ENCODE measurements at regions not wholly inside any gene's neighbourhood (a gene's known extent, or its start where the extent isn't known, plus 50 kb on each side); places are given as distances from the start of the nearest gene placed in this dataset.
"Not testable (repeated sequence)": the region's sequence is repeated elsewhere in the genome, so short reads cannot be mapped to it uniquely, and the experiment has no call there.

DNA sequence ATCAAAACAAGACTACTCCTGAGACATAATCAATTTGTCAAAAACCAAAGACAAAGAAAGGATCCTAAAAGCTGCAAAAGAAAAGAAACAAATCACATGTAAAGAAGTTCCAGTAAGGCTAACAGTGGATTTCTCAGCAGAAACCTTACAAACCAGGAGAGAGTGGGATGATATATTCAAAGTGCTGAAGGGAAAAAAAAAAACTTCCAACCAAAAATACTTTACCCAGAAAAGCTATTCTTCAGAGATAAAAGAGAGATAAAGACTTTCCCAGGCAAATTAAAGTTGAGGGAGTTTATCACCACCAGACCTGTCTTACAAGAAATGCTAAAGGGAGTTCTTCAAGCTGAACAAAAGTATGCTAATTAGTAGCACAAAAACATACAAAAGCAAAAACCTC, 91.9 kb upstream of the PPP2R5C start:
- Mint-ChIP-seq H3K27me3 (ENCODE audit: unreplicated experiment) (peaks cover 2% of the 10 kb centered on the region), H3K4me1 (ENCODE audit: unreplicated experiment) (no peaks in the 10 kb centered on the region), H3K9me3 (ENCODE audit: unreplicated experiment) (no peaks in the 10 kb centered on the region)

DNA sequence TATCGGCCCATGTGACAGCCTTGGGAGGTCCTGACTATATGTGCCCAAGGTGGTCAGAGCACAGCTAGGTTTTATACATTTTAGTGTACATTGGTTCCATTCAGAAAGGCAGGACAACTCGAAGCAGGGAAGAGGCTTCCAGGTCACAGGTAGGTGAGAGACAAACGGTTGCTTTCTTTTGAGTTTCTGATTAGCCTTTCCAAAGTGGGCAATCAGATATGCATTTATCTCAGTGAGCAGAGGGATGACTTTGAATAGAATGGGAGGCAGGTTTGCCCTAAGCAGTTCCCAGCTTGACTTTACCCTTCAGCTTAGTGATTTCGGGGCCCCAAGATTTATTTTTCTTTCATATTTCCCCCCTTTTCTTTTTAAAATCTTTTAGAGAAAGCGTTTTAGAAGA, 87.6 kb upstream of the PPP2R5C start:
- no peaks in the 10 kb centered on the region for H3K4me1 Mint-ChIP-seq (ENCODE audit: unreplicated experiment)
- peaks cover 2% of the 10 kb centered on the region for H3K27me3 Mint-ChIP-seq (ENCODE audit: unreplicated experiment)
- H3K27ac Mint-ChIP-seq (ENCODE audit: unreplicated experiment), result no peak overlapping the region
- no peak overlapping the region for H3K4me3 Mint-ChIP-seq (ENCODE audit: unreplicated experiment)
- H3K36me3 Mint-ChIP-seq (ENCODE audit: low read depth, unreplicated experiment), result no peaks in the 10 kb centered on the region
- DNase-seq (ENCODE audit: low spot score), result no peak
- TF ChIP-seq, protein P1, sequence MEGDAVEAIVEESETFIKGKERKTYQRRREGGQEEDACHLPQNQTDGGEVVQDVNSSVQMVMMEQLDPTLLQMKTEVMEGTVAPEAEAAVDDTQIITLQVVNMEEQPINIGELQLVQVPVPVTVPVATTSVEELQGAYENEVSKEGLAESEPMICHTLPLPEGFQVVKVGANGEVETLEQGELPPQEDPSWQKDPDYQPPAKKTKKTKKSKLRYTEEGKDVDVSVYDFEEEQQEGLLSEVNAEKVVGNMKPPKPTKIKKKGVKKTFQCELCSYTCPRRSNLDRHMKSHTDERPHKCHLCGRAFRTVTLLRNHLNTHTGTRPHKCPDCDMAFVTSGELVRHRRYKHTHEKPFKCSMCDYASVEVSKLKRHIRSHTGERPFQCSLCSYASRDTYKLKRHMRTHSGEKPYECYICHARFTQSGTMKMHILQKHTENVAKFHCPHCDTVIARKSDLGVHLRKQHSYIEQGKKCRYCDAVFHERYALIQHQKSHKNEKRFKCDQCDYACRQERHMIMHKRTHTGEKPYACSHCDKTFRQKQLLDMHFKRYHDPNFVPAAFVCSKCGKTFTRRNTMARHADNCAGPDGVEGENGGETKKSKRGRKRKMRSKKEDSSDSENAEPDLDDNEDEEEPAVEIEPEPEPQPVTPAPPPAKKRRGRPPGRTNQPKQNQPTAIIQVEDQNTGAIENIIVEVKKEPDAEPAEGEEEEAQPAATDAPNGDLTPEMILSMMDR (IDR thresholded peaks at IDR 0.05; ENCODE audit: unreplicated experiment), result no peak
- H3K9me3 Mint-ChIP-seq (ENCODE audit: unreplicated experiment), result no peaks in the 10 kb centered on the region

More for the DNA sequence above, 91.9 kb upstream of the PPP2R5C start:
- H3K27ac Mint-ChIP-seq (ENCODE audit: unreplicated experiment), result no peak overlapping the region
- H3K36me3 Mint-ChIP-seq (ENCODE audit: low read depth, unreplicated experiment), result no peaks in the 10 kb centered on the region
- DNase-seq (ENCODE audit: low spot score), result no peak
- TF ChIP-seq, protein P1 (IDR thresholded peaks at IDR 0.05; ENCODE audit: unreplicated experiment), result no peak
- H3K4me3 Mint-ChIP-seq (ENCODE audit: unreplicated experiment), result no peak overlapping the region

DNA sequence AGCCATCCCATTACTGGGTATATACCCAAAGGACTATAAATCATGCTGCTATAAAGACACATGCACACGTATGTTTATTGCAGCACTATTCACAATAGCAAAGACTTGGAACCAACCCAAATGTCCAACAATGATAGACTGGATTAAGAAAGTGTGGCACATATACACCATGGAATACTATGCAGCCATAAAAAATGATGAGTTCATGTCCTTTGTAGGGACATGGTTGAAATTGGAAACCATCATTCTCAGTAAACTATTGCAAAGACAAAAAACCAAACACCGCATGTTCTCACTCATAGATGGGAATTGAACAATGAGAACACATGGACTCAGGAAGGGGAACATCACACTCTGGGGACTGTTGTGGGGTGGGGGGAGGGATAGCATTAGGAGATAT, 85.7 kb upstream of the PPP2R5C start:
- not testable (repeated sequence) for DNase-seq (ENCODE audit: low spot score); H3K4me1 Mint-ChIP-seq (ENCODE audit: unreplicated experiment); H3K27me3 Mint-ChIP-seq (ENCODE audit: unreplicated experiment); H3K9me3 Mint-ChIP-seq (ENCODE audit: unreplicated experiment); H3K4me3 Mint-ChIP-seq (ENCODE audit: unreplicated experiment); H3K36me3 Mint-ChIP-seq (ENCODE audit: low read depth, unreplicated experiment); H3K27ac Mint-ChIP-seq (ENCODE audit: unreplicated experiment)

DNA sequence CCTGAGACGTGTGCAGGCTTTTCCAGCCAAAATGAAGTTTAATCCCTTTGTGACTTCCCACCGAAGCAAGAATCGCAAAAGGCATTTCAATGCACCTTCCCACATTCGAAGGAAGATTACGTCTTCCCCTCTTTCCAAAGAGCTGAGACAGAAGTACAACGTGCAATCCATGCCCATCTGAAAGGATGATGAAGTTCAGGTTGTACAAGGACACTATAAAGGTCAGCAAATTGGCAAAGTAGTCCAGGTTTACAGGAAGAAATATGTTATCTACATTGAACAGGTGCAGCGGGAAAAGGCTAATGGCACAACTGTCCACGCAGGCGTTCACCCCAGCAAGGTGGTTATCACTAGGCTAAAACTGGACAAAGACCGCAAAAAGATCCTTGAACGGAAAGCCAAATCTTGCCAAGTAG, 83.6 kb upstream of the PPP2R5C start:
- H3K27ac Mint-ChIP-seq (ENCODE audit: unreplicated experiment); H3K27me3 Mint-ChIP-seq (ENCODE audit: unreplicated experiment); H3K4me1 Mint-ChIP-seq (ENCODE audit: unreplicated experiment); H3K9me3 Mint-ChIP-seq (ENCODE audit: unreplicated experiment); DNase-seq (ENCODE audit: low spot score); H3K4me3 Mint-ChIP-seq (ENCODE audit: unreplicated experiment); H3K36me3 Mint-ChIP-seq (ENCODE audit: low read depth, unreplicated experiment): not testable (repeated sequence)

DNA sequence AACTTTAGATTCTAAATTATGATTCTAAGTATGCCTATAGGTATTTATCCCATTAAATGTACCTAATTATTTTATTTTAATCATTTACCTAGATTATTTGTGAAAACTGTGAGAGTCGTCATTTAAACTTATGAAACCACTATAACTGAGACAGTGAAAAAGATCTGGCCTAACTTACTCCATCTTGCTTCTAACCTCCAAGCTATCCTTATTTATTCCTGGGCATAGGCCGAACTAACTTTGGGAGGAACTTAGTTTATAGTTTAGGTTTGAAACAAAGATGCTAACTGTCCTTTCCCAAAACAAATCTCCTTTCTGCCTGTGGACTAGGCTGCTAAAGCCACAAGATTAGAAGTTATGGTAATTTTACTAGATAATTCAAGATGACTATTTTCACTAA, 79.7 kb upstream of the PPP2R5C start:
- H3K27ac Mint-ChIP-seq (ENCODE audit: unreplicated experiment), result no peak overlapping the region
- no peaks in the 10 kb centered on the region for H3K4me1 Mint-ChIP-seq (ENCODE audit: unreplicated experiment)
- H3K27me3 Mint-ChIP-seq (ENCODE audit: unreplicated experiment), result peaks cover 8% of the 10 kb centered on the region
- H3K9me3 Mint-ChIP-seq (ENCODE audit: unreplicated experiment), result no peaks in the 10 kb centered on the region
- no peak for DNase-seq (ENCODE audit: low spot score)
- TF ChIP-seq, protein P1 (IDR thresholded peaks at IDR 0.05; ENCODE audit: unreplicated experiment), result no peak
- no peak overlapping the region for H3K4me3 Mint-ChIP-seq (ENCODE audit: unreplicated experiment)
- H3K36me3 Mint-ChIP-seq (ENCODE audit: low read depth, unreplicated experiment), result no peaks in the 10 kb centered on the region

DNA sequence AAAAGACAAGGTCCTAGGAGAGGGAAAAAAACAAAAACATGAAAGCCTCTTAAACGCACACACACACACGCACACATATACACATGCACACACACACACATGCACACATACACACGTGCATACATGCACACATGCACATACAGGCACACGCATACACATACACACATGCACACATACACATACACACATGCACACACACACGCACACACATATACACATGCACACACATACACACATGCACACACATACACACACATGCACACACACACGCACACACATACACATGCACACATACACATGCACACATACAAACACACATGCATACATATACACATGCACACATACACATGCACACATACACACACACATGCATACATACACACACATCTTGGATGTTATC, 78.1 kb upstream of the PPP2R5C start:
- Mint-ChIP-seq H3K36me3 (ENCODE audit: low read depth, unreplicated experiment) (peaks cover 4% of the 10 kb centered on the region), H3K4me3 (ENCODE audit: unreplicated experiment) (no peak overlapping the region), H3K27me3 (ENCODE audit: unreplicated experiment) (peaks cover 8% of the 10 kb centered on the region), H3K27ac (ENCODE audit: unreplicated experiment) (no peak overlapping the region), H3K4me1 (ENCODE audit: unreplicated experiment) (no peaks in the 10 kb centered on the region), H3K9me3 (ENCODE audit: unreplicated experiment) (no peaks in the 10 kb centered on the region)
- no peak for DNase-seq (ENCODE audit: low spot score)
- TF ChIP-seq, protein P1 (IDR thresholded peaks at IDR 0.05; ENCODE audit: unreplicated experiment), result no peak

All from endothelial cell (in vitro differentiated cells).